ENCODE measurements at regions not wholly inside any gene's neighbourhood (a gene's known extent, or its start where the extent isn't known, plus 50 kb on each side); places are given as distances from the start of the nearest gene placed in this dataset.

- WGBS (ENCODE audit: insufficient coverage): 14% methylated on average over 3 of the region's 5 CpGs
- H3K9me3 Mint-ChIP-seq: peaks cover 5 to 17% (median 11%) of the 10 kb centered on the region in 7 donors
- H4K20me1 ChIP-seq (ENCODE audit: insufficient read depth, low read length): no peaks in the 10 kb centered on the region
- DNase-seq: peak in 2 of 3 donors; percentile 47 to 56
- no peaks in the 10 kb centered on the region for H3K79me2 ChIP-seq (ENCODE audit: insufficient read depth, low read length)
- peaks cover 13 to 25% of the 10 kb centered on the region in 2 donors for H3K9me3 ChIP-seq (replicated peaks in 1 of 2; ENCODE audit: control insufficient read depth in 1 of 2, insufficient read depth in 1 of 2, low read length in 2 of 2)
- peak overlapping the region in 1 of 3 experiments; percentile 12 for H3K4me3 ChIP-seq (replicated peaks in 1 of 3; ENCODE audit: low read depth in 2 of 3, low read length in 3 of 3)
- intact Hi-C loops (cut with micrococcal nuclease): no loop called here
- peaks cover 39 to 42% of the 10 kb centered on the region in 2 donors for H3K4me1 ChIP-seq (ENCODE audit: control insufficient read depth in 1 of 2, insufficient read depth in 2 of 2, low read length in 2 of 2)
- no peak for TF ChIP-seq CTCF (IDR thresholded peaks at IDR 0.05)
- H3K27ac ChIP-seq (ENCODE audit: low read depth in 1 of 2, low read length in 2 of 2): peak overlapping the region in 1 of 2 donors; percentile 57
- peaks cover 0 to 4% of the 10 kb centered on the region in 2 donors for H3K36me3 Mint-ChIP-seq
- no peaks in the 10 kb centered on the region for H3K36me3 ChIP-seq (replicated peaks in 1 of 2; ENCODE audit: control insufficient read depth in 1 of 2, insufficient read depth in 2 of 2, low read length in 2 of 2)
- peaks cover 39% of the 10 kb centered on the region for H3K4me1 Mint-ChIP-seq
- no peak overlapping the region for H3K9ac ChIP-seq (ENCODE audit: insufficient read depth, low read length, poor library complexity, severe bottlenecking)
- peaks cover 0 to 3% (median 0%) of the 10 kb centered on the region in 3 donors for H3K27me3 Mint-ChIP-seq (ENCODE audit: low read depth in 3 of 3)
- H3K27ac Mint-ChIP-seq: peak overlapping the region in 6 of 7 donors; percentile 72 to 96 (median 86)
- no peak overlapping the region for H2AFZ ChIP-seq (ENCODE audit: insufficient read depth, low read depth, low read length, poor library complexity, severe bottlenecking)
- no peak overlapping the region for H3K4me2 ChIP-seq (replicated peaks; ENCODE audit: extremely low read depth, low read length, poor library complexity, severe bottlenecking)
- no peak overlapping the region for H3K4me3 Mint-ChIP-seq
- H3K27me3 ChIP-seq (ENCODE audit: control insufficient read depth in 2 of 2, insufficient read depth in 2 of 2, low read length in 2 of 2): no peaks in the 10 kb centered on the region
Measured at GRCh38 chr1:234942879-234943506, 185.6 kb downstream of the TOMM20 start.

GRCh38 chr1:234942012-234942332 lies 186.7 kb downstream of the TOMM20 start:
- Mint-ChIP-seq H3K36me3 (peaks cover 0 to 4% of the 10 kb centered on the region in 2 donors), H3K4me1 (peaks cover 49% of the 10 kb centered on the region), H3K4me3 (no peak overlapping the region), H3K9me3 (peaks cover 5 to 17% (median 11%) of the 10 kb centered on the region in 7 donors), H3K27ac (no peak overlapping the region), H3K27me3 (ENCODE audit: low read depth in 3 of 3) (peaks cover 0 to 3% (median 0%) of the 10 kb centered on the region in 3 donors)
- WGBS (ENCODE audit: insufficient coverage): 40% methylated on average over 3 of the region's 4 CpGs
- Histone ChIP-seq H3K27me3 (ENCODE audit: control insufficient read depth in 2 of 2, insufficient read depth in 2 of 2, low read length in 2 of 2) (no peaks in the 10 kb centered on the region), H3K27ac (ENCODE audit: low read depth in 1 of 2, low read length in 2 of 2) (no peak overlapping the region), H2AFZ (ENCODE audit: insufficient read depth, low read depth, low read length, poor library complexity, severe bottlenecking) (no peak overlapping the region), H3K9ac (ENCODE audit: insufficient read depth, low read length, poor library complexity, severe bottlenecking) (no peak overlapping the region), H3K4me2 (replicated peaks; ENCODE audit: extremely low read depth, low read length, poor library complexity, severe bottlenecking) (no peak overlapping the region), H3K9me3 (replicated peaks in 1 of 2; ENCODE audit: control insufficient read depth in 1 of 2, insufficient read depth in 1 of 2, low read length in 2 of 2) (peaks cover 13 to 25% of the 10 kb centered on the region in 2 donors), H3K36me3 (replicated peaks in 1 of 2; ENCODE audit: control insufficient read depth in 1 of 2, insufficient read depth in 2 of 2, low read length in 2 of 2) (no peaks in the 10 kb centered on the region), H3K4me1 (ENCODE audit: control insufficient read depth in 1 of 2, insufficient read depth in 2 of 2, low read length in 2 of 2) (peaks cover 49 to 52% of the 10 kb centered on the region in 2 donors), H3K79me2 (ENCODE audit: insufficient read depth, low read length) (no peaks in the 10 kb centered on the region), H4K20me1 (ENCODE audit: insufficient read depth, low read length) (no peaks in the 10 kb centered on the region), H3K4me3 (replicated peaks in 1 of 3; ENCODE audit: low read depth in 2 of 3, low read length in 3 of 3) (no peak overlapping the region)
- intact Hi-C loops (cut with micrococcal nuclease): no loop called here
- DNase-seq: no peak
- no peak for TF ChIP-seq CTCF (IDR thresholded peaks at IDR 0.05)

All from CD14-positive monocyte (primary cell).